Stimulated activated CD4-positive, alpha-beta T cell treated with anti-CD3 and anti-CD28 coated beads, Interleukin-15, amount 100 ng/mL, for 24 hours (primary cell): ENCODE measurements at regions not wholly inside any gene's neighbourhood (a gene's known extent, or its start where the extent isn't known, plus 50 kb on each side); places are given as distances from the start of the nearest gene placed in this dataset.

Experiments used
- DNase-seq: peaks from one replicate; pipeline ENCODE4 v3.0.0-alpha.2; 2020

GRCh38 chr9:109549386-109549785 is 51.3 kb upstream of the PTPN3 start:
- no peak for DNase-seq

- no peak for DNase-seq
Observed at GRCh38 chr9:109551651-109552050, 53.5 kb upstream of the PTPN3 start.

GRCh38 chr9:109555215-109555614 is 57.1 kb upstream of the PTPN3 start:
- DNase-seq: no peak

- no peak for DNase-seq
Observed at GRCh38 chr9:109556061-109556460, 58.0 kb upstream of the PTPN3 start.

GRCh38 chr9:109556786-109557185 is 58.7 kb upstream of the PTPN3 start:
- DNase-seq: no peak

- no peak for DNase-seq
Observed at GRCh38 chr9:109557481-109557880, 59.4 kb upstream of the PTPN3 start.

GRCh38 chr9:109558718-109559151 is 60.6 kb upstream of the PTPN3 start:
- DNase-seq: no peak

GRCh38 chr9:109560470-109561132 is 62.5 kb upstream of the PTPN3 start:
- DNase-seq: no peak

- no peak for DNase-seq
Observed at GRCh38 chr9:109561137-109561536, 63.0 kb upstream of the PTPN3 start.

GRCh38 chr9:109568089-109568488 is 70.0 kb upstream of the PTPN3 start:
- DNase-seq: no peak

- DNase-seq: no peak
Observed at GRCh38 chr9:109568568-109569210, 70.6 kb upstream of the PTPN3 start.

GRCh38 chr9:109574061-109574882 is 76.2 kb upstream of the PTPN3 start:
- peak; percentile 18 for DNase-seq

GRCh38 chr9:109576762-109577161 is 78.7 kb upstream of the PTPN3 start:
- DNase-seq: no peak

GRCh38 chr9:109579191-109579948 is 81.3 kb upstream of the PTPN3 start:
- no peak for DNase-seq

- no peak for DNase-seq
Observed at GRCh38 chr9:109582386-109582785, 84.3 kb upstream of the PTPN3 start.

- no peak for DNase-seq
Observed at GRCh38 chr9:109584205-109584604, 86.1 kb upstream of the PTPN3 start.

- DNase-seq: no peak
Observed at GRCh38 chr9:109585796-109586195, 87.7 kb upstream of the PTPN3 start.

- DNase-seq: no peak
Observed at GRCh38 chr9:109586993-109587392, 88.9 kb upstream of the PTPN3 start.

- no peak for DNase-seq
Observed at GRCh38 chr9:109588415-109588814, 90.3 kb upstream of the PTPN3 start.

GRCh38 chr9:109590966-109591365 is 92.9 kb upstream of the PTPN3 start:
- no peak for DNase-seq

- DNase-seq: no peak
Observed at GRCh38 chr9:109591691-109592090, 93.6 kb upstream of the PTPN3 start.

- no peak for DNase-seq
Observed at GRCh38 chr9:109593612-109594011, 95.5 kb upstream of the PTPN3 start.

- no peak for DNase-seq
Observed at GRCh38 chr9:109597496-109597895, 99.4 kb upstream of the PTPN3 start.
